ENCODE measurements at regions not wholly inside any gene's neighbourhood (a gene's known extent, or its start where the extent isn't known, plus 50 kb on each side); places are given as distances from the start of the nearest gene placed in this dataset.

GRCh38 chr10:6350609-6351008, 147.9 kb downstream of the PFKFB3 start:
- no peak for DNase-seq
- peaks cover 8% of the 10 kb centered on the region for H3K36me3 Mint-ChIP-seq (ENCODE audit: low read depth)
- no peak overlapping the region for H3K4me3 Mint-ChIP-seq
- peaks cover 59% of the 10 kb centered on the region for H3K4me1 Mint-ChIP-seq (ENCODE audit: low read depth)
- H3K27me3 Mint-ChIP-seq = no peaks in the 10 kb centered on the region
- peak overlapping the region; percentile 76 for H3K27ac Mint-ChIP-seq
- peaks cover 15% of the 10 kb centered on the region for H3K9me3 Mint-ChIP-seq

GRCh38 chr10:6351495-6351894, 148.8 kb downstream of the PFKFB3 start:
- H3K4me3 Mint-ChIP-seq = no peak overlapping the region
- H3K27ac Mint-ChIP-seq = no peak overlapping the region
- H3K4me1 Mint-ChIP-seq (ENCODE audit: low read depth) = peaks cover 51% of the 10 kb centered on the region
- H3K36me3 Mint-ChIP-seq (ENCODE audit: low read depth) = peaks cover 11% of the 10 kb centered on the region
- no peaks in the 10 kb centered on the region for H3K27me3 Mint-ChIP-seq
- DNase-seq = no peak
- H3K9me3 Mint-ChIP-seq = peaks cover 16% of the 10 kb centered on the region

GRCh38 chr10:6353526-6353925, 150.8 kb downstream of the PFKFB3 start:
- Mint-ChIP-seq H3K4me3 (no peak overlapping the region), H3K4me1 (ENCODE audit: low read depth) (peaks cover 30% of the 10 kb centered on the region), H3K36me3 (ENCODE audit: low read depth) (peaks cover 11% of the 10 kb centered on the region), H3K9me3 (peaks cover 22% of the 10 kb centered on the region), H3K27me3 (no peaks in the 10 kb centered on the region), H3K27ac (no peak overlapping the region)
- no peak for DNase-seq

GRCh38 chr10:6354168-6354772, 151.5 kb downstream of the PFKFB3 start:
- Mint-ChIP-seq H3K36me3 (ENCODE audit: low read depth) (peaks cover 10% of the 10 kb centered on the region), H3K4me3 (no peak overlapping the region), H3K4me1 (ENCODE audit: low read depth) (peaks cover 24% of the 10 kb centered on the region), H3K27me3 (no peaks in the 10 kb centered on the region), H3K9me3 (peaks cover 24% of the 10 kb centered on the region), H3K27ac (no peak overlapping the region)
- no peak for DNase-seq

GRCh38 chr10:6356280-6356793, 153.6 kb downstream of the PFKFB3 start:
- Mint-ChIP-seq H3K9me3 (peaks cover 30% of the 10 kb centered on the region), H3K36me3 (ENCODE audit: low read depth) (peaks cover 12% of the 10 kb centered on the region)

GRCh38 chr10:6361869-6362268, 159.1 kb downstream of the PFKFB3 start:
- Mint-ChIP-seq H3K9me3 (peaks cover 17% of the 10 kb centered on the region), H3K36me3 (ENCODE audit: low read depth) (peaks cover 8% of the 10 kb centered on the region), H3K27me3 (no peaks in the 10 kb centered on the region), H3K27ac (no peak overlapping the region), H3K4me3 (no peak overlapping the region), H3K4me1 (ENCODE audit: low read depth) (no peaks in the 10 kb centered on the region)
- DNase-seq = no peak

More at GRCh38 chr10:6356280-6356793, 153.6 kb downstream of the PFKFB3 start:
- no peak for DNase-seq
- no peak overlapping the region for H3K4me3 Mint-ChIP-seq
- no peaks in the 10 kb centered on the region for H3K27me3 Mint-ChIP-seq
- H3K27ac Mint-ChIP-seq = no peak overlapping the region
- peaks cover 5% of the 10 kb centered on the region for H3K4me1 Mint-ChIP-seq (ENCODE audit: low read depth)

- no peak overlapping the region for H3K27ac Mint-ChIP-seq
- no peak for DNase-seq
- no peaks in the 10 kb centered on the region for H3K27me3 Mint-ChIP-seq
- no peak overlapping the region for H3K4me3 Mint-ChIP-seq
- H3K36me3 Mint-ChIP-seq (ENCODE audit: low read depth) = peaks cover 8% of the 10 kb centered on the region
- H3K4me1 Mint-ChIP-seq (ENCODE audit: low read depth) = no peaks in the 10 kb centered on the region
- peaks cover 17% of the 10 kb centered on the region for H3K9me3 Mint-ChIP-seq
These were observed 160.1 kb downstream of the PFKFB3 start for GRCh38 chr10:6362879-6363278.

- Mint-ChIP-seq H3K4me1 (ENCODE audit: low read depth) (no peaks in the 10 kb centered on the region), H3K27me3 (no peaks in the 10 kb centered on the region), H3K9me3 (peaks cover 10% of the 10 kb centered on the region), H3K4me3 (no peak overlapping the region), H3K36me3 (ENCODE audit: low read depth) (peaks cover 6% of the 10 kb centered on the region), H3K27ac (no peak overlapping the region)
- no peak for DNase-seq
These were observed 160.8 kb downstream of the PFKFB3 start for GRCh38 chr10:6363511-6363910.

- peaks cover 8% of the 10 kb centered on the region for H3K9me3 Mint-ChIP-seq
- no peak overlapping the region for H3K4me3 Mint-ChIP-seq
- H3K27me3 Mint-ChIP-seq = no peaks in the 10 kb centered on the region
- no peak for DNase-seq
- H3K36me3 Mint-ChIP-seq (ENCODE audit: low read depth) = peaks cover 6% of the 10 kb centered on the region
- H3K4me1 Mint-ChIP-seq (ENCODE audit: low read depth) = no peaks in the 10 kb centered on the region
- H3K27ac Mint-ChIP-seq = no peak overlapping the region
These were observed 161.6 kb downstream of the PFKFB3 start for GRCh38 chr10:6364283-6364682.

GRCh38 chr10:6364893-6365292, 162.2 kb downstream of the PFKFB3 start:
- DNase-seq = no peak
- no peaks in the 10 kb centered on the region for H3K27me3 Mint-ChIP-seq
- peaks cover 6% of the 10 kb centered on the region for H3K36me3 Mint-ChIP-seq (ENCODE audit: low read depth)
- no peak overlapping the region for H3K27ac Mint-ChIP-seq
- peaks cover 8% of the 10 kb centered on the region for H3K9me3 Mint-ChIP-seq
- no peaks in the 10 kb centered on the region for H3K4me1 Mint-ChIP-seq (ENCODE audit: low read depth)
- no peak overlapping the region for H3K4me3 Mint-ChIP-seq

- Mint-ChIP-seq H3K9me3 (peaks cover 7% of the 10 kb centered on the region), H3K27me3 (no peaks in the 10 kb centered on the region), H3K4me3 (no peak overlapping the region), H3K4me1 (ENCODE audit: low read depth) (no peaks in the 10 kb centered on the region), H3K36me3 (ENCODE audit: low read depth) (peaks cover 5% of the 10 kb centered on the region), H3K27ac (no peak overlapping the region)
- DNase-seq = no peak
These were observed 162.7 kb downstream of the PFKFB3 start for GRCh38 chr10:6365384-6365783.

Measured in activated T-cell treated with anti-CD3 and anti-CD28 coated beads, Interleukin-2, amount 50 U/mL, for 24 hours (primary cell).